DND-41 (cell line): ENCODE measurements at regions not wholly inside any gene's neighbourhood (a gene's known extent, or its start where the extent isn't known, plus 50 kb on each side); places are given as distances from the start of the nearest gene placed in this dataset.

Experiments
- EZH2 ChIP-seq: IDR thresholded peaks from 3 replicates; pipeline ENCODE4 v1.6.1; 2012; ENCODE audit warnings: borderline replicate concordance, low read depth, mild to moderate bottlenecking, moderate library complexity, low read length, inconsistent platforms; ENCODE audit not compliant: severe bottlenecking
- TF ChIP-seq, protein P1 (sequence below): IDR thresholded peaks from 2 replicates; pipeline ENCODE4 v1.5.1; 2012; ENCODE audit warnings: borderline replicate concordance, low read length, moderate library complexity, mild to moderate bottlenecking; ENCODE audit not compliant: poor library complexity, severe bottlenecking; ENCODE audit errors: extremely low read depth

- TF ChIP-seq EZH2: no peak
- TF ChIP-seq, protein P1, sequence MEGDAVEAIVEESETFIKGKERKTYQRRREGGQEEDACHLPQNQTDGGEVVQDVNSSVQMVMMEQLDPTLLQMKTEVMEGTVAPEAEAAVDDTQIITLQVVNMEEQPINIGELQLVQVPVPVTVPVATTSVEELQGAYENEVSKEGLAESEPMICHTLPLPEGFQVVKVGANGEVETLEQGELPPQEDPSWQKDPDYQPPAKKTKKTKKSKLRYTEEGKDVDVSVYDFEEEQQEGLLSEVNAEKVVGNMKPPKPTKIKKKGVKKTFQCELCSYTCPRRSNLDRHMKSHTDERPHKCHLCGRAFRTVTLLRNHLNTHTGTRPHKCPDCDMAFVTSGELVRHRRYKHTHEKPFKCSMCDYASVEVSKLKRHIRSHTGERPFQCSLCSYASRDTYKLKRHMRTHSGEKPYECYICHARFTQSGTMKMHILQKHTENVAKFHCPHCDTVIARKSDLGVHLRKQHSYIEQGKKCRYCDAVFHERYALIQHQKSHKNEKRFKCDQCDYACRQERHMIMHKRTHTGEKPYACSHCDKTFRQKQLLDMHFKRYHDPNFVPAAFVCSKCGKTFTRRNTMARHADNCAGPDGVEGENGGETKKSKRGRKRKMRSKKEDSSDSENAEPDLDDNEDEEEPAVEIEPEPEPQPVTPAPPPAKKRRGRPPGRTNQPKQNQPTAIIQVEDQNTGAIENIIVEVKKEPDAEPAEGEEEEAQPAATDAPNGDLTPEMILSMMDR: no peak
These were observed 403.2 kb upstream of the CCDC179 start for GRCh38 chr11:23263466-23263865.
